HPDE6-E6E7 (cell line): ENCODE measurements at regions not wholly inside any gene's neighbourhood (a gene's known extent, or its start where the extent isn't known, plus 50 kb on each side); places are given as distances from the start of the nearest gene placed in this dataset.
"Not testable (repeated sequence)": the region's sequence is repeated elsewhere in the genome, so short reads cannot be mapped to it uniquely, and the experiment has no call there.

Experiments used
- DNase-seq: peaks from one replicate; pipeline ENCODE4 v3.0.0; 2011; ENCODE audit warnings: missing footprints; ENCODE audit errors: extremely low spot score

DNA sequence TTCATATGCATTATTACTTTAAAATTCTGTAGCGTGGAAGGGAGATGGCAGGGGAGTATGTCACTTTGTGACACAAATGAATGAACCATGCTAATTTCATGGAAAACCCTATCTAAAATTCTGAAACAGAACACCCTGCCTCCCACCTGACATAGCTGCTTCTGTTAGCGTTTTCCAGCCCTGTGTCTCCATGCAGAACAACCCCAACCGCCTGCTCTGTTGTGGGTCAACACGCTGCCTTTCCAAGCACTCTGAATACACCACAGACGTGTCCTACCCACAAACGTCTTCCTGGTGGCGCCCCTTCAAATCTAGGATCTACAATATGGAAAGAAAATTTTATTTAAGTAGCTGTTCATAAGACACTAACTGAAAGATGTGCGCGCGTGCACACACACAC is 238.6 kb downstream of the TRIML1 start:
- DNase-seq, result no peak

DNA sequence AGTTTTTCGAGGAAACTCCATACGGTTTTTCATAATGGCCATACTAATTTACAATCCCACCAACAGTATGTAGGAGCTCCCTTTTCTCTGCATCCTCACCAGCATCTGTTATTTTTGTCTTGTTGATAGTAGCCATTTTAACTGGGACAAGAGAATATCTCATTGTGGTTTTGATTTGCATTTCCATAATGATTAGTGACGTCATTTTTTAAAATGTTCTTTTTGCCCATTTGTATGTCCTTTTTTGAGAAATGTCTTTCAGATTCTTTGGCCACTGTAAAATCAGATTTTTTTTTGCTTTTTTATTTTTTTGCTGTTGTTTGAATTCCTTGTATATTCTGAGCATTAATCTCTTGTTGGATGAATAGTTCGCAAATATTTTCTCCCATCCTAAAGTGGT is 243.9 kb downstream of the TRIML1 start:
- DNase-seq, result no peak

DNA sequence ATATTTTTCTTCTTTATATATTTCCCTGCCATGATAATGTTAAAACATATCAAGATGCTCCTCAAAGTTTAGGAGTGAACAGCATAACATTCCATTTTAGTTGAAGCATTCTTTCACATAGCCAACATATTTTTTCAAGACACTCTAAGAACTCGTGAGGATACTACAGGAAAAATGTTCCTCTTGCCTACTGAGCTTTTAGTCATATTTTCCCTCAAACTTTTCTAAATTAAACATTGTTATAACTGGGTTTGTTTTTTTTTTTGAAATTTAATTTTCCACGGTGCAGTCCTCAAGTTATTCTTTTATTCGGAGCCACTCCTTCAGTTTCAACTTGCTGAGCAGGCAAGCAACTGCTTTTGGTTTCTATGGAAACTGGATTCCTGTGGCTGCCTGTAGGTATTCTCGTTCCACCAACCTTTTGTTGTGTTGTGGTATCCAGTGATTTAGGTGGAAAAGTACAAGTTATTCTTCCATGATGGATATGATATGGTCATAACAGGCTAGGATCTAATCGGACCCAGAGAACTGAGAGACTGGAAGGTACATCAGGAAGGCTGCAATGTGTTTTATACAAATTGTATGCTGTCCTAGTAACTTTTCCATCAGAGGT is 248.0 kb downstream of the TRIML1 start:
- no peak for DNase-seq

DNA sequence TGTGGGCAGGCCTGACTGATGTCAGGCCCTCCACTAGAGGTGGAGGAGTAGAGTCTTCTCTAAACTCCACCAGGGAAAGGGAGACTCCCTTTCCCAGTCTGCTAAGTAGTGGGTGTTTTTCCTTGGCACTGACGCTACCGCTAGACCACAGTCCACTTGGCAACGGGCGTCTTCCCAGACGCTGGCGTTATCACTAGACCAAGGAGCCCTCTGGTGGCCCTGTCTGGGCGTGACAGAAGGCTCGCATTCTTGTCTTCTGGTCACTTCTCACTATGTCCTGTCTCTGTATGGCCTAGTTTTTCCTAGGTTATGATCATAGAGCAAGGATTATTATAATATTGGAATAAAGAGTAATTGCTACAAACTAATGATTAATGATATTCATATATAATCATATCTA is 252.1 kb downstream of the TRIML1 start:
- DNase-seq, result not testable (repeated sequence)

GRCh38 chr4:188396037-188396436 is 256.8 kb downstream of the TRIML1 start:
- DNase-seq, result no peak

DNA sequence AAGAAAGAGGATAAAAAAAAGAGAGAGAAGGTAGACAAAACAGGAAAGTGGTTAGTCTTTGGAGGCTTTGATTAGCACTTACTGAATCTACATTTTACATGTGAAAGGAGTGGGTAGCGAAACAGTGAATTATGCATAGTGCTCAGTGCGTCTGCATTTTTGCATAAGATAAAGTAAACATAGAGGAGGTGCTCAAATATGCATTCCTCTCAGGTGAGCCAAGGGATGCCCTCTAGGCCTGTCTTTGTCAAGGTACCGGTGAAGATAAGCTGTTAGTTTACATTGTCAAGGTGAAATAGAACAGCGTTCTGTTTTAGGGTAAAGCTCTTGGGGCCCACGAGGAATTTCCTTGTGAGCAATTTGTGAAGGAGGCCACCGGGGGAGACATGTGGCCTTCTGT is 260.6 kb downstream of the TRIML1 start:
- no peak for DNase-seq

DNA sequence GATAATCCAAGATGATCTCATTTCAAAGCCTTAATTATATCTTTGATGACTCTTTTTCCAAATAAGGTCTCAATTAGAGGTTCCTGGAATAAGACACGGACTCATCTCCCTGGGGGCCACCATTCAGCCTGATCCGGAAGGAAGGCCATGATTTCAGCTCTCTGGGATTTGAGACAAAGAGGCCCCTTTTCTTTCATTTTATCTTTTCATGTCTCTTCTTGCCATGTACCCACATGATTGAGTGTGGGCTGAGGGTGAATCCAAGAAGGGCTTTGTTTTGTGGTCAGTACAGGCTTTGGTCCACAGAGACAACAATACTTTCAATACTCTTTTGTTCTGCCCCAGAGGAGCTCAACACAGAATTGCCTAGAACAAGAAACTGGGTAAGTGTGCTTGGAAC is 261.2 kb downstream of the TRIML1 start:
- DNase-seq, result no peak

GRCh38 chr4:188403272-188403671 is 264.0 kb downstream of the TRIML1 start:
- DNase-seq, result no peak

DNA sequence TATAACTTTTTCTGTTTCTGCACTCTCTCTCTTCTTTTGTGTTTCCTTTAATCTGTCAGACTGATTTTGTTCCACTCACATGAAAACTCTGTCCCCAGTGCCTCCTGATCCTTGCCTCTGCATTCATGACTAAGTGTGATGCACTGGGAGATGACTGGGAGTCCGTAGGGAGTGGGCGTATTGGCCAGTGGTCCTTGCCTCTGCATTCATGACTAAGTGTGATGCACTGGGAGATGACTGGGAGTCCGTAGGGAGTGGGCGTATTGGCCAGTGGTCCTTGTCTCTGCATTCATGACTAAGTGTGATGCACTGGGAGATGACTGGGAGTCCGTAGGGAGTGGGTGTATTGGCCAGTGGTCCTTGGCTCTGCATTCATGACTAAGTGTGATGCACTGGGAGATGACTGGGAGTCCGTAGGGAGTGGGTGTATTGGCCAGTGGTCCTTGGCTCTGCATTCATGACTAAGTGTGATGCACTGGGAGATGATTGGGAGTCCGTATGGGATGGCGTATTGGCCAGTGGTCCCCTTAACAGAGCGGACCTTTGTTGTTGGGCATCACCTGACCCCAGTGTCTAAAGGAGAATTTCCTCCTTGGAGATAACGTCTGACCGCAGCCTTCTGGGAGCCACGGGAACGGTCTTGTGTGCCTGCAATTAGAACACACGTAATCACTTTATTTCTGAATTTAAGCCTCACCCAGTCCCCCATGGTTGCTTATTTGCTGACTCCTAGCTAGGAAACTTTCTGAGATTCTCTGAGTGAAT is 266.0 kb downstream of the TRIML1 start:
- DNase-seq, result not testable (repeated sequence)

GRCh38 chr4:188408244-188409030 is 269.2 kb downstream of the TRIML1 start:
- DNase-seq, result no peak

GRCh38 chr4:188409851-188410250 is 270.6 kb downstream of the TRIML1 start:
- DNase-seq, result no peak

- no peak for DNase-seq
Measured at GRCh38 chr4:188411805-188412204, 272.6 kb downstream of the TRIML1 start.

- no peak for DNase-seq
Measured at GRCh38 chr4:188412499-188412898, 273.3 kb downstream of the TRIML1 start.

- no peak for DNase-seq
Measured at GRCh38 chr4:188414441-188414840, 275.2 kb downstream of the TRIML1 start.

DNA sequence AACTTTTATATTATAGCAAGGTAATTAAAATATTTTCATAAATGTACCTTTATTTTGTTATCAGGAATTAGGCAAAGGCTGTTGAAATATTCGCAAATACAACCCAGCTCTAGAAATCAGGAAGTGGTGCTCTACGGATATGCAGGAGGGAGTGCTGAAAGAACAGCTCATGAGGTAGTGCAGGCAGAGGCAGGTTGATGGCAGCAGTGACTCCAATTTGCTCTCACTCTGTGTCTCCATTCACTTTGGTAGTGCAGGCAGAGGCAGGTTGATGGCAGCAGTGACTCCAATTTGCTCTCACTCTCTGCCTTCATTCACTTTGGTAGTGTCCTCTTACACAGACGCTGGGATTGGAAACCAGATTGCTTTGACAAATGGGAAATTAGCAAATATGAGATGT is 277.9 kb downstream of the TRIML1 start:
- no peak for DNase-seq

GRCh38 chr4:188423039-188423438 is 283.8 kb downstream of the TRIML1 start:
- DNase-seq, result no peak

GRCh38 chr4:188428935-188429334 is 289.7 kb downstream of the TRIML1 start:
- DNase-seq, result no peak

DNA sequence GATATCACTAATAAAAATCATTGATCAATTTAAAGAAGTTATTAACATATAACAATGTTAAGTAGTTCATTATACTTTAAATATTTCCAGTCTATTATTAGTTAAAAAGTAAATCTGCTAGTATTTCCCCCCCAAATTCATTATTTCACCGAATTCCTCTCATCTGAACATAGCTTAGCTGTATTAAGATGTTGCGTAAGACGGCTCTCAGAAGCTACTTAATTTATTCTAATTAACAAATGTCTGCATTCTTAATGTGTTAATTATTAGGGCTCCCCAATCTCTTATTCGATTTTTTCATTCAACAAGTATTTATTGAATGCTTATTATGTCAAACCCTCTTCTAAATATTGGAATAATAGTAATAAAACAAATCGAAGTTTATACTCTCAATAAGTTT is 290.7 kb downstream of the TRIML1 start:
- no peak for DNase-seq

DNA sequence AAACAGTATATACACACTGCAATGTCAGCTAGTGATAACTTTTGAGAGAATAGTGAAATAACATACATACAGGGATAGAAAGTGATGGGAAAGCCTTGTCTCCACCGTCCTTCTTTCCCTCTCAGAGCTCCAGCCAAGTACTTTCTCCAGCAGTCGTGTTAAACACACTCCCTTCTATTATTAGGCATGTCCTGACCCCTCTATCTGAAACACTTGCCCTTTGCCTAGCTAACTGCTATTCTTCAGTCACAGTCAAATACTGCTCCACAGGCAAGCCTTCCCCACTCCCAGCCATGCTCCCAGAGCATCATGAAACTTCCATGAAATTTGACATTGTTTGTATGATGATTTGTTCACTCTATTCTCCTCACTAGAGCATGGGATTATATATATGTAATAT is 291.1 kb downstream of the TRIML1 start:
- no peak for DNase-seq

- no peak for DNase-seq
Measured at GRCh38 chr4:188432328-188432727, 293.1 kb downstream of the TRIML1 start.

GRCh38 chr4:188433741-188434315 is 294.6 kb downstream of the TRIML1 start:
- no peak for DNase-seq

DNA sequence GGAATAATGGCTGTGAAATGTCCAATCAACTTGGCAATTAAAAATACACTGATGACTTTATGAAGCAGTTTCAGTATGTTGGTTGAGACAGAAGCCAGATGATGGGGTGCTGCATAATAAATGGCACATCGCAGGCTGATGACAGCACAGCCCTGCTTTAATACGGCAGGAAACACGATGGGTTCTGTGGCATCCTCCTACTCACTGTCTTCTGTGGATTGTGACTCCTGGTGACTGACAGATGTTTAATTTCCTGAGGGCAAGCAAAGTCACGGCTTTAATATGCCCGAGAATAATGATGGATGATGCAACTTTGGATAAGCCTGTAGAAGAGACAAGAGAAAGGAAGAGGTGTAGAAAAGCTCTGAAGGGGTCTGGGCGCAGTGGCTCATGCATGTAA is 295.4 kb downstream of the TRIML1 start:
- DNase-seq, result no peak
